ENCODE measurements at regions not wholly inside any gene's neighbourhood (a gene's known extent, or its start where the extent isn't known, plus 50 kb on each side); places are given as distances from the start of the nearest gene placed in this dataset.

GRCh38 chrX:109934434-109934833 is 68.5 kb upstream of the TMEM164 start:
- Histone ChIP-seq H3K9me3 (ENCODE audit: control extremely low read depth in 1 of 3, control insufficient read depth in 2 of 3, insufficient read depth in 1 of 3, low read length in 2 of 3) (no peaks in the 10 kb centered on the region), H3K4me1 (ENCODE audit: control insufficient read depth in 2 of 2, insufficient read depth in 2 of 2, low read length in 2 of 2) (no peaks in the 10 kb centered on the region), H3K9ac (ENCODE audit: low read length) (no peak overlapping the region), H4K20me1 (ENCODE audit: control insufficient read depth, insufficient read depth, low read length, poor library complexity, severe bottlenecking) (no peaks in the 10 kb centered on the region), H3K27ac (ENCODE audit: low read length in 2 of 2) (no peak overlapping the region), H3K36me3 (replicated peaks in 1 of 2; ENCODE audit: control extremely low read depth in 1 of 2, control insufficient read depth in 1 of 2, extremely low read depth in 1 of 2, insufficient read depth in 2 of 2, low read length in 1 of 2) (no peaks in the 10 kb centered on the region), H2AFZ (ENCODE audit: insufficient read depth, low read depth, low read length, poor library complexity, severe bottlenecking) (no peak overlapping the region), H3K27me3 (replicated peaks in 1 of 4; ENCODE audit: control extremely low read depth in 1 of 4, control insufficient read depth in 3 of 4, insufficient read depth in 4 of 4, low read length in 3 of 4) (peaks cover 0 to 3% (median 0%) of the 10 kb centered on the region in 4 experiments), H3K4me3 (ENCODE audit: control extremely low read depth in 1 of 5, extremely low read depth in 1 of 5, insufficient read depth in 1 of 5, low read depth in 2 of 5, low read length in 4 of 5) (no peak overlapping the region), H3K79me2 (ENCODE audit: control insufficient read depth, insufficient read depth, low read length) (no peaks in the 10 kb centered on the region), H3K4me2 (replicated peaks; ENCODE audit: low read depth, low read length, poor library complexity, severe bottlenecking) (no peak overlapping the region)
- no peak for TF ChIP-seq EZH2 (IDR thresholded peaks at IDR 0.05; ENCODE audit: borderline replicate concordance, insufficient read depth, low read depth, low read length, poor library complexity, severe bottlenecking)
- TF ChIP-seq, protein P1, sequence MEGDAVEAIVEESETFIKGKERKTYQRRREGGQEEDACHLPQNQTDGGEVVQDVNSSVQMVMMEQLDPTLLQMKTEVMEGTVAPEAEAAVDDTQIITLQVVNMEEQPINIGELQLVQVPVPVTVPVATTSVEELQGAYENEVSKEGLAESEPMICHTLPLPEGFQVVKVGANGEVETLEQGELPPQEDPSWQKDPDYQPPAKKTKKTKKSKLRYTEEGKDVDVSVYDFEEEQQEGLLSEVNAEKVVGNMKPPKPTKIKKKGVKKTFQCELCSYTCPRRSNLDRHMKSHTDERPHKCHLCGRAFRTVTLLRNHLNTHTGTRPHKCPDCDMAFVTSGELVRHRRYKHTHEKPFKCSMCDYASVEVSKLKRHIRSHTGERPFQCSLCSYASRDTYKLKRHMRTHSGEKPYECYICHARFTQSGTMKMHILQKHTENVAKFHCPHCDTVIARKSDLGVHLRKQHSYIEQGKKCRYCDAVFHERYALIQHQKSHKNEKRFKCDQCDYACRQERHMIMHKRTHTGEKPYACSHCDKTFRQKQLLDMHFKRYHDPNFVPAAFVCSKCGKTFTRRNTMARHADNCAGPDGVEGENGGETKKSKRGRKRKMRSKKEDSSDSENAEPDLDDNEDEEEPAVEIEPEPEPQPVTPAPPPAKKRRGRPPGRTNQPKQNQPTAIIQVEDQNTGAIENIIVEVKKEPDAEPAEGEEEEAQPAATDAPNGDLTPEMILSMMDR (IDR thresholded peaks at IDR 0.05) = no peak
- no peak overlapping the region for H3K27ac Mint-ChIP-seq
- DNase-seq = no peak
- ChIA-PET POLR2A (no interaction called here), CTCF (no interaction called here)
- H3K27me3 Mint-ChIP-seq = peaks cover 6% of the 10 kb centered on the region
- no peak overlapping the region for H3K4me3 Mint-ChIP-seq
- no peak for ATAC-seq (ENCODE audit: low read depth)
- no peaks in the 10 kb centered on the region for H3K4me1 Mint-ChIP-seq
- intact Hi-C loops (cut with micrococcal nuclease) = no loop called here
- no peaks in the 10 kb centered on the region for H3K9me3 Mint-ChIP-seq (ENCODE audit: insufficient read depth)
- WGBS (ENCODE audit: insufficient coverage) = 86% methylated on average over 1 of the region's 1 CpG

- H3K36me3 ChIP-seq (replicated peaks in 1 of 2; ENCODE audit: control extremely low read depth in 1 of 2, control insufficient read depth in 1 of 2, extremely low read depth in 1 of 2, insufficient read depth in 2 of 2, low read length in 1 of 2) = no peaks in the 10 kb centered on the region
- TF ChIP-seq EZH2 (IDR thresholded peaks at IDR 0.05; ENCODE audit: borderline replicate concordance, insufficient read depth, low read depth, low read length, poor library complexity, severe bottlenecking) = no peak
- TF ChIP-seq, protein P1 (IDR thresholded peaks at IDR 0.05) = no peak
- no peaks in the 10 kb centered on the region for H3K9me3 Mint-ChIP-seq (ENCODE audit: insufficient read depth)
- no peak overlapping the region for H3K27ac ChIP-seq (ENCODE audit: low read length in 2 of 2)
- no peaks in the 10 kb centered on the region for H3K4me1 Mint-ChIP-seq
- H4K20me1 ChIP-seq (ENCODE audit: control insufficient read depth, insufficient read depth, low read length, poor library complexity, severe bottlenecking) = no peaks in the 10 kb centered on the region
- H3K79me2 ChIP-seq (ENCODE audit: control insufficient read depth, insufficient read depth, low read length) = no peaks in the 10 kb centered on the region
- peaks cover 0 to 3% (median 0%) of the 10 kb centered on the region in 4 experiments for H3K27me3 ChIP-seq (replicated peaks in 1 of 4; ENCODE audit: control extremely low read depth in 1 of 4, control insufficient read depth in 3 of 4, insufficient read depth in 4 of 4, low read length in 3 of 4)
- no peak overlapping the region for H3K4me3 Mint-ChIP-seq
- CTCF ChIA-PET = no interaction called here
- no peak overlapping the region for H2AFZ ChIP-seq (ENCODE audit: insufficient read depth, low read depth, low read length, poor library complexity, severe bottlenecking)
- ATAC-seq (ENCODE audit: low read depth) (no peak), DNase-seq (no peak)
- no peak overlapping the region for H3K4me3 ChIP-seq (ENCODE audit: control extremely low read depth in 1 of 5, extremely low read depth in 1 of 5, insufficient read depth in 1 of 5, low read depth in 2 of 5, low read length in 4 of 5)
- no peaks in the 10 kb centered on the region for H3K9me3 ChIP-seq (ENCODE audit: control extremely low read depth in 1 of 3, control insufficient read depth in 2 of 3, insufficient read depth in 1 of 3, low read length in 2 of 3)
- no peaks in the 10 kb centered on the region for H3K4me1 ChIP-seq (ENCODE audit: control insufficient read depth in 2 of 2, insufficient read depth in 2 of 2, low read length in 2 of 2)
- POLR2A ChIA-PET = no interaction called here
- no peak overlapping the region for H3K27ac Mint-ChIP-seq
- no peak overlapping the region for H3K4me2 ChIP-seq (replicated peaks; ENCODE audit: low read depth, low read length, poor library complexity, severe bottlenecking)
- intact Hi-C loops (cut with micrococcal nuclease) = no loop called here
- peaks cover 6% of the 10 kb centered on the region for H3K27me3 Mint-ChIP-seq
- WGBS (ENCODE audit: insufficient coverage) = 85% methylated on average over 2 of the region's 5 CpGs
- H3K9ac ChIP-seq (ENCODE audit: low read length) = no peak overlapping the region
These were observed 68.0 kb upstream of the TMEM164 start for GRCh38 chrX:109934935-109935334.

All from B cell (primary cell).